ENCODE measurements at regions not wholly inside any gene's neighbourhood (a gene's known extent, or its start where the extent isn't known, plus 50 kb on each side); places are given as distances from the start of the nearest gene placed in this dataset.

GRCh38 chr11:133678191-133678590 is 145.9 kb upstream of the OPCML start:
- Histone ChIP-seq H3K27ac (ENCODE audit: low read length) (no peak overlapping the region), H2AFZ (ENCODE audit: low read depth, low read length) (no peak overlapping the region), H3F3A (ENCODE audit: insufficient read depth, low read length, poor library complexity, severe bottlenecking) (peaks cover 3% of the 10 kb centered on the region), H3K79me2 (replicated peaks; ENCODE audit: insufficient read depth, low read length) (no peaks in the 10 kb centered on the region), H4K20me1 (ENCODE audit: insufficient read depth) (no peaks in the 10 kb centered on the region), H3K4me2 (ENCODE audit: low read length) (no peak overlapping the region), H3K9ac (ENCODE audit: low read length) (no peak overlapping the region), H3K4me3 (ENCODE audit: low read length) (no peak overlapping the region), H3K27me3 (ENCODE audit: insufficient read depth, low read depth, low read length) (no peaks in the 10 kb centered on the region), H3K9me2 (ENCODE audit: insufficient read depth, low read length) (no peaks in the 10 kb centered on the region), H3K9me3 (ENCODE audit: low read length) (no peaks in the 10 kb centered on the region), H3K36me3 (ENCODE audit: insufficient read depth, low read length) (no peaks in the 10 kb centered on the region)
- TF ChIP-seq RAD21 (conservative IDR thresholded peaks at IDR 0.05) (no peak), TAF1 (IDR thresholded peaks at IDR 0.05; ENCODE audit: low read depth) (no peak), POLR2AphosphoS5 (IDR thresholded peaks at IDR 0.05) (peak; percentile 26), SMC3 (conservative IDR thresholded peaks at IDR 0.05; ENCODE audit: poor library complexity) (no peak), EP300 (conservative IDR thresholded peaks at IDR 0.05; ENCODE audit: poor library complexity, severe bottlenecking) (no peak), CTCF (IDR thresholded peaks at IDR 0.05; ENCODE audit: poor library complexity, severe bottlenecking) (no peak), EZH2 (IDR thresholded peaks at IDR 0.05; ENCODE audit: borderline replicate concordance, insufficient read depth, low read length, poor library complexity, severe bottlenecking) (no peak)
- TF ChIP-seq, protein P1, sequence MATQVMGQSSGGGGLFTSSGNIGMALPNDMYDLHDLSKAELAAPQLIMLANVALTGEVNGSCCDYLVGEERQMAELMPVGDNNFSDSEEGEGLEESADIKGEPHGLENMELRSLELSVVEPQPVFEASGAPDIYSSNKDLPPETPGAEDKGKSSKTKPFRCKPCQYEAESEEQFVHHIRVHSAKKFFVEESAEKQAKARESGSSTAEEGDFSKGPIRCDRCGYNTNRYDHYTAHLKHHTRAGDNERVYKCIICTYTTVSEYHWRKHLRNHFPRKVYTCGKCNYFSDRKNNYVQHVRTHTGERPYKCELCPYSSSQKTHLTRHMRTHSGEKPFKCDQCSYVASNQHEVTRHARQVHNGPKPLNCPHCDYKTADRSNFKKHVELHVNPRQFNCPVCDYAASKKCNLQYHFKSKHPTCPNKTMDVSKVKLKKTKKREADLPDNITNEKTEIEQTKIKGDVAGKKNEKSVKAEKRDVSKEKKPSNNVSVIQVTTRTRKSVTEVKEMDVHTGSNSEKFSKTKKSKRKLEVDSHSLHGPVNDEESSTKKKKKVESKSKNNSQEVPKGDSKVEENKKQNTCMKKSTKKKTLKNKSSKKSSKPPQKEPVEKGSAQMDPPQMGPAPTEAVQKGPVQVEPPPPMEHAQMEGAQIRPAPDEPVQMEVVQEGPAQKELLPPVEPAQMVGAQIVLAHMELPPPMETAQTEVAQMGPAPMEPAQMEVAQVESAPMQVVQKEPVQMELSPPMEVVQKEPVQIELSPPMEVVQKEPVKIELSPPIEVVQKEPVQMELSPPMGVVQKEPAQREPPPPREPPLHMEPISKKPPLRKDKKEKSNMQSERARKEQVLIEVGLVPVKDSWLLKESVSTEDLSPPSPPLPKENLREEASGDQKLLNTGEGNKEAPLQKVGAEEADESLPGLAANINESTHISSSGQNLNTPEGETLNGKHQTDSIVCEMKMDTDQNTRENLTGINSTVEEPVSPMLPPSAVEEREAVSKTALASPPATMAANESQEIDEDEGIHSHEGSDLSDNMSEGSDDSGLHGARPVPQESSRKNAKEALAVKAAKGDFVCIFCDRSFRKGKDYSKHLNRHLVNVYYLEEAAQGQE (IDR thresholded peaks at IDR 0.05; ENCODE audit: borderline replicate concordance): peak; percentile 97

DNA sequence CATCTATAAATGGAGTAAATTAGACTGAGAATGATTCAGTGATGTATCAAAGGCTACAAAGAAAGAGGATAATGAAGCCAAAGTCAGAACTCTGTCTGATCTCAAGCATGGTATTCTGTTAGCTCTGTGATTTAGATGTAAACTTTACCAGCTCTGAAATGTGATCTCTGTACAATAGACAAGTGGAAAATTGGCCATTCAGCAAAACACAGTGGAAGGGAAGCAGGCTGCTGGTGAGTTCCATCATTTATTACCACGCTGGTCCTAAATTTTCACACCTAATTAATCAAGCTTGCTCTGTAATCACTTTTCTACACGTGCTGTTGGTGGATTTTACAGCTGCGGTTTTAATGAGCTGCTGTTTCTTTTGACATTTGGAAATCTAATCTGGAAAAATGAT is 145.1 kb upstream of the OPCML start:
- Histone ChIP-seq H2AFZ (ENCODE audit: low read depth, low read length) (no peak overlapping the region), H3K9ac (ENCODE audit: low read length) (no peak overlapping the region), H3K9me2 (ENCODE audit: insufficient read depth, low read length) (no peaks in the 10 kb centered on the region), H3K4me2 (ENCODE audit: low read length) (no peak overlapping the region), H4K20me1 (ENCODE audit: insufficient read depth) (no peaks in the 10 kb centered on the region), H3K4me3 (ENCODE audit: low read length) (no peak overlapping the region), H3K27me3 (ENCODE audit: insufficient read depth, low read depth, low read length) (no peaks in the 10 kb centered on the region), H3K79me2 (replicated peaks; ENCODE audit: insufficient read depth, low read length) (no peaks in the 10 kb centered on the region), H3F3A (ENCODE audit: insufficient read depth, low read length, poor library complexity, severe bottlenecking) (peaks cover 3% of the 10 kb centered on the region), H3K27ac (ENCODE audit: low read length) (no peak overlapping the region), H3K36me3 (ENCODE audit: insufficient read depth, low read length) (no peaks in the 10 kb centered on the region), H3K9me3 (ENCODE audit: low read length) (no peaks in the 10 kb centered on the region)
- TF ChIP-seq EP300 (conservative IDR thresholded peaks at IDR 0.05; ENCODE audit: poor library complexity, severe bottlenecking) (no peak), RAD21 (conservative IDR thresholded peaks at IDR 0.05) (no peak), SMC3 (conservative IDR thresholded peaks at IDR 0.05; ENCODE audit: poor library complexity) (no peak), EZH2 (IDR thresholded peaks at IDR 0.05; ENCODE audit: borderline replicate concordance, insufficient read depth, low read length, poor library complexity, severe bottlenecking) (no peak), POLR2AphosphoS5 (IDR thresholded peaks at IDR 0.05) (no peak), MXI1 (conservative IDR thresholded peaks at IDR 0.05; ENCODE audit: poor library complexity, severe bottlenecking) (no peak)
- TF ChIP-seq, protein P1 (IDR thresholded peaks at IDR 0.05; ENCODE audit: borderline replicate concordance): no peak

All from neural cell (in vitro differentiated cells).